IPS-15b (cell line): ENCODE measurements at regions not wholly inside any gene's neighbourhood (a gene's known extent, or its start where the extent isn't known, plus 50 kb on each side); places are given as distances from the start of the nearest gene placed in this dataset.

Experiments
- H3K27me3 ChIP-seq: one replicate; pipeline ENCODE4 v1.6.1; 2013; ENCODE audit warnings: low read length; ENCODE audit not compliant: control insufficient read depth, insufficient read depth
- H3K36me3 ChIP-seq: one replicate; pipeline ENCODE4 v1.6.1; 2013; ENCODE audit warnings: low read length; ENCODE audit not compliant: control insufficient read depth, insufficient read depth
- H3K4me1 ChIP-seq: one replicate; pipeline ENCODE4 v1.6.1; 2013; ENCODE audit warnings: mild to moderate bottlenecking, low read length; ENCODE audit not compliant: control insufficient read depth, insufficient read depth
- H3K4me3 ChIP-seq: one replicate; pipeline ENCODE4 v1.5.1; 2013; ENCODE audit warnings: low read depth, low read length
- H3K9ac ChIP-seq: one replicate; pipeline ENCODE4 v1.6.1; 2013; ENCODE audit warnings: low read depth, mild to moderate bottlenecking, low read length
- H3K9me3 ChIP-seq: one replicate; pipeline ENCODE4 v1.6.1; 2013; ENCODE audit warnings: mild to moderate bottlenecking, low read length; ENCODE audit not compliant: control insufficient read depth, insufficient read depth

DNA sequence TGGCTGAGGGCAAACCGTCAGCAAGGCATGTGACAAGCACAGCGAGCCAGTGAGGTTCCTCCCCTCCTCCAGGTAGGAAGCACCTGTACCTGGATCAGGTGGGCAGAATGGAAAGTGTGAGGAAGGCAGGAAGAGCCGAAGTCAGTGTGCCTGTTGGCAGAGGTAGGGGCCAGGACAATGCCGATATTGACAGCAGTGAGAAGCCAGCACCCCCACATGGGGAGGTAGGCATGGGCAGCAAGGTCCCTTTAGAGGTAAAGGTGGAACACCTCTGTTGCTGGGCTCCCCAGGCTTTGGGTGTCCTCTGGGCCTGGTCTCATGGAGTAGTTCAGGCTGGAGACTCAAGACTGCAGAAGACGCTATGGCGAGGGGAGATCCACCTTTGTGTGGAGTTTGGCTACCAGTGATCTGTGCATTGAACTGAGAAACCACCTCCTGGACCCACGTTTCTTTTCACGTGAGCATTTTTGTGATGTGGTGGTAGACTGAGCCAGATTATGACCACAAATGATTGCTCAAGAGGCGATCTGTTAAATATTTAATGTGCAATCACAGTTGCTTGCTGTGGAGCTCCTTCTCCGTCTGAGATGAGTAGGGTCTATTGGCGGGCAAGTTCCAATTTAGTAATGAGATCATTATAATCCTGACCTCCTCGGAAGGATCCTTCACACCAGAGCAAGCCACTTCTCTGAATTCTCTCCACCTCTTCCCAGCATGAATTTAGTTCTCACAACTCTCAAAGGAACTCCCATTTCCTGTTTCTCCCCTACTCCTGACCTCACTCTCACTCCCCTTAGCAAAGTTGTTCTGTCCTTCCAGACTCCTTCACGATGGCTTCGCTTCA is 174.8 kb downstream of the CDH26 start:
- Histone ChIP-seq H3K4me1 (no peaks in the 10 kb centered on the region), H3K4me3 (no peak overlapping the region), H3K9me3 (no peaks in the 10 kb centered on the region), H3K27me3 (no peaks in the 10 kb centered on the region), H3K36me3 (no peaks in the 10 kb centered on the region), H3K9ac (no peak overlapping the region)

DNA sequence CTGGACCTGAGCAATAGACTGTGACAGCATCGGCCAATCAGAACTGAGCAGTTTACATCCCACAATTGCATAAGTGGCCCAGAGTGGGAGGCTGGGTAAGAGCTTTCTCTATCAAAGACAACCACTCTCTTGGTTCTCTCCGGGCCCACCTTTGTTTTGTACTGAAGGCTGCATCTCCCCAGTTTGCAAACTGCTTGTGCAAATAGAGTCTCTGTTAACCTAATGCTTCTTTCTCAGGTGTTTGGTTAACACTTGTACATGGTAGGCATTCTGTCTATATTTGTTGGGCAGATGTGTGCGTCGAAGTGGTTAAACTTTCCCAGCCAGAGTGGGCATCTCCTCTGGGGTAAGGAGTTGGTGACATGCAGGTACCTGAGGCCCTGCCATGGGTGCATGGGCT is 177.1 kb downstream of the CDH26 start:
- Histone ChIP-seq H3K9ac (no peak overlapping the region), H3K36me3 (no peaks in the 10 kb centered on the region), H3K4me1 (no peaks in the 10 kb centered on the region), H3K4me3 (no peak overlapping the region), H3K9me3 (no peaks in the 10 kb centered on the region), H3K27me3 (no peaks in the 10 kb centered on the region)

DNA sequence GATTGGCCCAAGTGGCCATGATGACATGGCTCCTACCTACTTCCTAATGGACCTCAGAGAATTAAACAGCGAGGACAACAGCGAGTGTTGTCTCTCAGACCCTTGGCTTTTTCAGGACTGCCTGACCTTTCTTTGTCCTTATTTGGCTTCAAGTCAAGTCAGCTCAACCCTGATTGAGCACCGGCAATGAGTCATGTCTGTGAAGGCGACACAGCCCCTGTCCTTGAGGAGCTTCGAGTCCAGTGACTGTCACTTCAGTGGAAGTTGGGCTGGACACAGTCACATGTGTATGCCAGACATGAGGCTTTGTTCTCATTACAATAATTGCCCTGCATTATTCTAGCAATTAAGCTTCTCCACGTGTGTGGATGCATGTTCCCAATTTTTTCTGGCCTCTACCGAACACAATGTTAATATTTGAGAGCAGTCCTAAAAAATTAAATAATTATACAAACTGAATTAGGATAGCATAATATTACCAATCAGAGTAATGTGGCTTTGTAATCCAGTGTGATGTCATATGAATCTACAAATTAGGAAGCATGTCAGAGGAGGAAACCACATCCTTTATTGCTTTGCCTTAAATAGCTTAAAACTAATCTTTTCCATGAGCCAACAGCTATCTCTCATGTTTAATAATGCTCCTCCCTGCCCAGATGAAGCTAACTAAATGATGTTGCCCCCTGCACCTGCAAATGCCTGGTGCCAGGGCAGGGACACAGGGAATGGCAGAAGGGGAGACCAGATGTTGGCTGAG is 178.6 kb downstream of the CDH26 start:
- Histone ChIP-seq H3K36me3 (no peaks in the 10 kb centered on the region), H3K27me3 (no peaks in the 10 kb centered on the region), H3K4me1 (no peaks in the 10 kb centered on the region), H3K9ac (no peak overlapping the region), H3K4me3 (no peak overlapping the region), H3K9me3 (no peaks in the 10 kb centered on the region)

DNA sequence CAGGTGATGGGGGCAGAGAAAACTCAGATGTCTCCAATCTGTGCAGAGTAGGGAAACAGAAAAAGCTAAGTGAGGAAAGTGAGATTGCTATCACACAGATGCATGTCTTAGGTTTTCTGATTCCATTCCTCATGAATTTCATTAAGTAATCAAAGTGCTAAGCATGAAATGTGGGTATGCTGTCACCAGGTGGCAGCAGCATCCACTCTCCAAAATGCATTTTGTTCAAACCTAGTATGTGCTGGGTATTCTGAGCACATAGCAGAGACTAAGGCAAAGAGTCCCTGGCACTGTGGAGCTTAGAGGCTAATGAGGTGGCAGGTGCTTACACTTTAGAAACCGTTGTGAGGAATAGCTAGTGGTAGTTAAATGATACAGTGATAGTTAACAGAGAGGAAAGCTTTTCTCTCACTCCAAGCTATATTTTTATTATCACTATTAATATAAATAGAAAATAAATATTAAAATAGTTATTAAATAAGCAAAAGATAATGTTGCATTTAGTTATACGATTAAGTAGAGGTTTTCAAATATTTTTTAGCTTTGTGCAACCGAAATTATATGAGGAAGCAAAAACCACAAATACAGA is 179.5 kb downstream of the CDH26 start:
- Histone ChIP-seq H3K4me1 (no peaks in the 10 kb centered on the region), H3K27me3 (no peaks in the 10 kb centered on the region), H3K9me3 (no peaks in the 10 kb centered on the region), H3K4me3 (no peak overlapping the region), H3K36me3 (no peaks in the 10 kb centered on the region), H3K9ac (no peak overlapping the region)

DNA sequence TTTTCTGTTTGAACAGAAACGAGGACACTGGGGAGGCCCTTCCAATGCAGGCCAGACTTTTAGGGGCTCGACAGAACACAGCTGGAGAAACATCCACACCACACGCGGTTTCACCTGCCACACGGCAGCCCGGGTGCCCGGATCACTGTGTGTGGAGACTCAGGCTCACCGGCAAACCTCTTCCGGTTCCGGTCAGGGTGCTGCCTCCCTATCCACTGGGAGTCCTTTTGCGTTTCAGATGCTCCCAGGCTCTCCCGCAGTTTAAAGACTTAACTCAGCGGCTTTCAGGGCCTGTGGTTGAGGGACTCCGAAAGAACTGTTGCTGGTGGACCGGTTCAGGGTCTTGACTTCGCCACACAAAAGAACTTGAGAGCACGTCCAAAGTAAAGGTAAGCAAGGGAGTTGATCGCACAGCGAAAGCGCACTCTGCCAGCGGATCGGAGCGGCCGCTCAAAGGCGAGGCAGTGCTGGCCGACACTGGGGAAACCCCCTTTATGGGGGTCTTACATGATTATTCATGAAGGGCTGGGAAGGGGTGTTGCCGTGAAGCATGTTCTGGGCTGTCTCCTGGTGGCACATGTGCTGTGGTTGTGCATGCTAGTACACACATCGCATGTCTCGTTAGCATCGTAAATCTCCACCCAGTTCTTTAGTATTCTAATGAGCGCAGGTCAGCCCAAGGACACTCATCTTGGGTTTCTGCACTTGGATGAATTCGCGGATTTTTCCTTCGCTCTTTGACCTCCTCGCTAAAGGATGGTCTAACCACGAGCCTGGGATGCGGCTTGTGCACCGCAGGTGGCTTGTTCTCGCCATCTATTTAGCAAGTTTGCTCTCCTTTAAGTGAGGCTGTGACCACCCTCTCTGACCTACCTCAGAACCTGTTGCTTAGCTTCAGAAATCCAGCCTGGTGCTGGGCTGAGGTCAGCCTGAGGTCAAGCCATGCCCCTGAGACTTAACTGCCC is 180.3 kb downstream of the CDH26 start:
- Histone ChIP-seq H3K9ac (no peak overlapping the region), H3K4me3 (no peak overlapping the region)

DNA sequence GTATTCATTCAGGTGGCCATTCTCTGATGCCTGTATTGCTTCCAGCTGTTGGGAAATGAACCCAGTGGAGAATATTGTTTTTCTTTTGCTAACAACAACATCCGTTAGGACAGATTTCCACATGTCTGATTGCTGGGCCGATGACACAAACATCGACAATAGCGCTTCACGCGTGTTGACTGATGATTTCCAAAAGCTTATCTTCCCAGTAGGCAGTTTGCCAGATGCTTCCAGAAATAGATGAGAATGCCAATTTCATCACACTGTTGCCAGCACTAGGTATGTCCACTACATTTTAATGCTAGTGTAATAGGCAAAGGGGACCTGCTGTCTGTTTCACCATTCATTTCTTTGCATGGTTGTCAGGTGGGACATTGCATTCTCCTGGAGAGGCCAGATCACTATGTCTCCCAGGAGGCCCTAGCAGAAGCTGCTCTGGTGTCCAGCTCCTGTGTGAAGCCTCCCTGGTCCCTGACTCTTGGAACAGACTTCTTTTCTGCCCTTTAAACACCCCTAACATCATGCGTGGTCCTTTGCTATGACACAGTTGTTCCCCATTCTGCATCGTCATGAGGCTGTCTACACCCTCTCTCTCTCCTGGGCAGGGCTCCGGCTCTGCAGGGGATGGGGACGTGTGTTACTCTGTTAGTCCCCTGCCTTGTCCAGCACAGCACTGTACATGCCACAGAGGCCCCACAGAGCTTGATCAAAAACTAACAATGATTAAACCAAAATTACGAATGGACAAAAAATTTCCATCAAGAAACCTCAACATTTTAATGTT is 181.6 kb downstream of the CDH26 start:
- Histone ChIP-seq H3K27me3 (no peaks in the 10 kb centered on the region), H3K36me3 (no peaks in the 10 kb centered on the region), H3K9me3 (no peaks in the 10 kb centered on the region), H3K9ac (no peak overlapping the region), H3K4me1 (no peaks in the 10 kb centered on the region), H3K4me3 (no peak overlapping the region)

More for the DNA sequence above, 180.3 kb downstream of the CDH26 start:
- H3K27me3 ChIP-seq = no peaks in the 10 kb centered on the region
- no peaks in the 10 kb centered on the region for H3K36me3 ChIP-seq
- no peaks in the 10 kb centered on the region for H3K9me3 ChIP-seq
- H3K4me1 ChIP-seq = no peaks in the 10 kb centered on the region

DNA sequence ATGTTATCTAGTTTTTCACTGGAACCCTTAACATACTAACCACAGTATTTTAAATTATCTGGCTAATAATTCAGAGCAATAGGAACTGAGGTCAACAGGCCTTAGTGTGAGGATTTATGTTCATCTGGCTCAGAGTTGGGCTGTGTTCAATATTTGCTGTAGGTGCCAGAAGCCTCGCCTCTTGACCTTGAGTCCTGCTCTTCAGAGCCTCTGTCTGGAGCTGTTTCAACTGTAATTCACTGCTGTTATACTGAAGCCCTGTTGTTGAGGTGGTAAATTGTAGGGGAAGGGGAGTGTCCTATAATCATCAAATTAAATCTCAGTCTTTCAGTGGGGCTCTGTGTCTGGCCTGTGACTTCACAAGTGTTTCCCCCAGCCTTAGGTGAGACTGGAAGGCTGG is 184.4 kb downstream of the CDH26 start:
- no peaks in the 10 kb centered on the region for H3K4me1 ChIP-seq
- no peaks in the 10 kb centered on the region for H3K9me3 ChIP-seq
- H3K36me3 ChIP-seq = no peaks in the 10 kb centered on the region
- H3K9ac ChIP-seq = no peak overlapping the region
- no peaks in the 10 kb centered on the region for H3K27me3 ChIP-seq
- H3K4me3 ChIP-seq = no peak overlapping the region

DNA sequence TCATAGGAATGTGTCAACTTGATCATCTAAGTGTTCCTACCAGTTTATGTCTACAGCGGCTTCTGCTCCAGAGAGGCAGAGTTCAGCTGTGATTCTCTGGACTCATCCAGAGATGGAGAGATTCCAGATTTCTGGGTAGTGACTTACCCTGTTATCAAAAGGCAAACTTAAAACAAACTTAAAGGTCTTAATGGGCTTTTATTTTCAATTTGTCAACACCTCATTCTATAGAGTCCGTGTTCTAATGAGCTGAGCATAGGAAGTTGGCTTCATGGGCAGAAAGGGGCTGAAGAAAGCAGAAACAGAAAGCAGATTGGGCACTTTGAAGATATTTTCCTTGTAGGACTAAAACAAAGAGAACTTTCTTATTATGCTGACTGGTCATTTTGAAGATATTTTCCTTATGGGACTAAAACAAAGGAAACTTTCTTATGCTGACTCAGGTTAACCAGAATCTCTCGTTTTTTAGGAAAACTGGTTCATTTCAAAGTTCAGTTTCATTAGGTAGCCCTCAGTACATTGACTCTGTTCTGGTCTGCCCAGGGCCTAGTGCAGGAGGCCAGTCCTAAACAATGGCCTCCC is 185.1 kb downstream of the CDH26 start:
- H3K9ac ChIP-seq = no peak overlapping the region
- no peaks in the 10 kb centered on the region for H3K9me3 ChIP-seq
- no peaks in the 10 kb centered on the region for H3K36me3 ChIP-seq
- H3K4me1 ChIP-seq = no peaks in the 10 kb centered on the region
- no peak overlapping the region for H3K4me3 ChIP-seq
- no peaks in the 10 kb centered on the region for H3K27me3 ChIP-seq

DNA sequence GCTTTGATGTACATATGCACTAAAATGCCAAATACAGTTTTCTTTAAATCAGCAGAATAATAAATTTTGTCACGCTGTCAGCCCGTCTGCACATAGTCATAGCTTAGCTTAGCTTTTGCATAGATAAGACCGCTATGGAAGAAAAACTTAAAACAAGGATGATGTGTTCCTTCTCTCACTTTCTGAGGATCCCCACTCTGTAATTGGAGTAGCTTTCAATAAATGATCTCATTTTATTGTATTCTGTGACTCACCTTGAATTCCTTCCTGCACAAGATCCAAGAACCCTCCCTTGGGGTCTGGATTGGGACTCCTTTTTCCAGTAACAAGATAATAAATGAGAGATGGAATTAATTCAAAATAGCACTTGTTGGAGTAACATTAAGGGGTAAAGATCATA is 186.2 kb downstream of the CDH26 start:
- Histone ChIP-seq H3K9ac (no peak overlapping the region), H3K4me1 (no peaks in the 10 kb centered on the region), H3K9me3 (no peaks in the 10 kb centered on the region), H3K36me3 (no peaks in the 10 kb centered on the region), H3K4me3 (no peak overlapping the region), H3K27me3 (no peaks in the 10 kb centered on the region)

DNA sequence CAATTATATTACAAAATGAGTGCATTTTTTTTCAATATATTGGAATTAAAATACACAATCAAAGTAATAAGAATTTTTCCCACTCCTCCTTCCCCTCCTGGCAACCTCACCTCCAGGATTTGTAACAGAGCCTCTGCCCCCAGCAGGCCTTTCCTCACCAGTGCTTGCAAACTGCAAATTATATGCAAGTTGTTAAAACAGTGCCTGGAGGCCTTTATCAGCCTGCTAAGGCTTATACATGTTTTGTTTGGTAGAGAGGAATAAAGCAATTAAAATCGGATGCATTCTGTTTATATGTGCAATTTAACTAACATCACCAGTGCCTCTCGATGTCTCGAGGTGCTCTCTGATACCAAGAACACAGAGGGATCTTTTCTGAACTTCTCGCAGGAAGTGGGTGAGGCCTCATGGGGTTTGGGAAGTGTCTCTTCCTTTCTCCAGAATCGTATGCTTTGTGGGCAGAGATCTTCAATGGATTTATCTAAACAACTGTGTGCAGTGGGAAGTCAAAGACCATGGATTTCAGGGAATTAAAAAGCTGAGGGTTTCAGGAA is 186.8 kb downstream of the CDH26 start:
- no peak overlapping the region for H3K9ac ChIP-seq
- H3K4me3 ChIP-seq = no peak overlapping the region
- no peaks in the 10 kb centered on the region for H3K27me3 ChIP-seq
- no peaks in the 10 kb centered on the region for H3K4me1 ChIP-seq
- H3K9me3 ChIP-seq = no peaks in the 10 kb centered on the region
- H3K36me3 ChIP-seq = no peaks in the 10 kb centered on the region
